CD4-positive, alpha-beta T cell treated with Interleukin-21 for 1 hour (primary cell): ENCODE measurements at regions not wholly inside any gene's neighbourhood (a gene's known extent, or its start where the extent isn't known, plus 50 kb on each side); places are given as distances from the start of the nearest gene placed in this dataset.

Experiments used
- DNase-seq: peaks from one replicate; pipeline ENCODE4 v3.0.0-alpha.2; 2020

GRCh38 chr5:165786073-165786472 lies 2280.7 kb downstream of the MAT2B start:
- no peak for DNase-seq

GRCh38 chr5:165795073-165795472 lies 2289.7 kb downstream of the MAT2B start:
- DNase-seq, result no peak

GRCh38 chr5:165805756-165806155 lies 2300.3 kb downstream of the MAT2B start:
- no peak for DNase-seq

GRCh38 chr5:165808335-165808734 lies 2302.9 kb downstream of the MAT2B start:
- no peak for DNase-seq

GRCh38 chr5:165809914-165810313 lies 2304.5 kb downstream of the MAT2B start:
- DNase-seq, result no peak

- no peak for DNase-seq
Measured at GRCh38 chr5:165829504-165829903, 2324.1 kb downstream of the MAT2B start.

- DNase-seq, result no peak
Measured at GRCh38 chr5:165834891-165835290, 2329.5 kb downstream of the MAT2B start.

GRCh38 chr5:165836046-165836445 lies 2330.6 kb downstream of the MAT2B start:
- DNase-seq, result no peak

- DNase-seq, result no peak
Measured at GRCh38 chr5:165837286-165837685, 2331.9 kb downstream of the MAT2B start.

- no peak for DNase-seq
Measured at GRCh38 chr5:165844571-165844970, 2339.2 kb downstream of the MAT2B start.

- no peak for DNase-seq
Measured at GRCh38 chr5:165858118-165858517, 2352.7 kb downstream of the MAT2B start.

GRCh38 chr5:165859251-165859650 lies 2353.8 kb downstream of the MAT2B start:
- no peak for DNase-seq

GRCh38 chr5:165863239-165863638 lies 2357.8 kb downstream of the MAT2B start:
- DNase-seq, result no peak

- DNase-seq, result no peak
Measured at GRCh38 chr5:165871291-165871690, 2365.9 kb downstream of the MAT2B start.

GRCh38 chr5:165874851-165875250 lies 2369.4 kb downstream of the MAT2B start:
- no peak for DNase-seq

GRCh38 chr5:165876538-165876937 lies 2371.1 kb downstream of the MAT2B start:
- DNase-seq, result no peak

- DNase-seq, result no peak
Measured at GRCh38 chr5:165877475-165877874, 2372.1 kb downstream of the MAT2B start.

- no peak for DNase-seq
Measured at GRCh38 chr5:165881259-165881658, 2375.8 kb downstream of the MAT2B start.

- DNase-seq, result no peak
Measured at GRCh38 chr5:165882099-165882498, 2376.7 kb downstream of the MAT2B start.

GRCh38 chr5:165885623-165886350 lies 2380.4 kb downstream of the MAT2B start:
- no peak for DNase-seq

- no peak for DNase-seq
Measured at GRCh38 chr5:165887147-165887546, 2381.7 kb downstream of the MAT2B start.

GRCh38 chr5:165892383-165892782 lies 2387.0 kb downstream of the MAT2B start:
- no peak for DNase-seq

- DNase-seq, result no peak
Measured at GRCh38 chr5:165894916-165895315, 2389.5 kb downstream of the MAT2B start.

- no peak for DNase-seq
Measured at GRCh38 chr5:165903835-165904234, 2387.6 kb upstream of the WWC1 start.

- DNase-seq, result no peak
Measured at GRCh38 chr5:165906871-165907270, 2384.6 kb upstream of the WWC1 start.
